ENCODE measurements at regions not wholly inside any gene's neighbourhood (a gene's known extent, or its start where the extent isn't known, plus 50 kb on each side); places are given as distances from the start of the nearest gene placed in this dataset.

DNA sequence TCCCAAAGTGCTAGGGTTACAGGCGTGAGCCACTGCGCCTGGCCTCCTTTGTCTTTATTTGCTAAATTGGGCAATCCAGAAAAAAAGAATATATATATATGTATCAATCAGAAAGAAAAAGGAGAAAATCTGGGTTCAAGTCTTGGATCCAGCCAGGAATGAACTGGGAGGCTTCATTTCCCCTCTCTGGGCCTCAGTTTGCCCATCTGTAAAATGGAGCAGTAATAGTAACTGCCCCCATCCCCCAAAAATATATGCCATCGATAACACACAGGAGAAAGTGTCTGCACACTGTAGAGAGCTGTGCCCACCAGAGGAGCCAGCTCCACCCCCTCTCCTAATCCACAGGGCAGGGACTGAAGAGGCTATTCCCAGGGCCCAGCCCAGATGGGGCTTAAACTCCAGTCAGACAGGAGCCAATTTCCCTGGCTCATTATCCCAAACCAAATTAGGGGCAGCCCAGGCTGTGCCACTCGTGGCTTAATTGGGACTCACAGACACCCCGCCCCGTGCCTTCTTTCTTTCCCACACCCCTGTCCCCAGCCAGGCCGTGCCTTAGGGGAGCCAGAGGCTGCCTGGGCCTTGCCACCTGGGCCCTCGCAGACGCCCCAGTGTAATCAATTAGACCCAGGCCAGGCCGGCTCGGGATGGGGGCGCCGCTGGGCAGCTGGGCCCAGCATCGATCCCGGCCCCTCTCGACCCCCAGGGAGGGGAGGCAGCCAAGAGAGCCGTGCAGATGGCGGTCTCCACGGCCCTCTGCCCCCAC, 171.5 kb downstream of the MN1 start:
- no peaks in the 10 kb centered on the region for H3K79me2 ChIP-seq (ENCODE audit: low read length)
- H4K20me1 ChIP-seq (ENCODE audit: insufficient read depth, low read length): no peaks in the 10 kb centered on the region

DNA sequence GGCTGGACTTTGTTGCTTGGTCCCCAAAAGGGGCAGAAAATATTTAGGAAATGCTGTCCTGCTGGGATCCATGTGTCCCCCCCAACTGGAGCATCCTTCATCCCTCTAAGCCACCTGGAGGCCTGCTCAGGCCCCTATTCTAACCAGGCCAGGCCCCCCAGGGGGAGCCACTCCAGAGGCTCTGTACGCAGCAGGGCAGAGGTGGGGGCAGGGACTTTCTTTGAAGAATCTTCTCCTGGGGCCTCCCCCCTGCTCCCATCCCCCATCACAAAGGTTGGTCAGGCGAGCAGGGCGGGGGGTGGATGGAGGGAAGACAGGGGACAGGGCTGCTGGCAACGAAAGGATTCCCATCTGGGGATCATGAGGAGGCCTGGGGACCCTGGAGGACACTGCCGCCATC, 170.8 kb downstream of the MN1 start:
- Histone ChIP-seq H3K4me3 (ENCODE audit: low read length) (no peak overlapping the region), H3K36me3 (replicated peaks; ENCODE audit: low read depth, low read length) (no peaks in the 10 kb centered on the region), H3K27ac (ENCODE audit: low read length) (no peak overlapping the region), H3K27me3 (ENCODE audit: low read depth, low read length) (peaks cover 6% of the 10 kb centered on the region; the same call in 1 of the 2 replicates), H4K20me1 (ENCODE audit: insufficient read depth, low read length) (no peaks in the 10 kb centered on the region), H3K4me2 (ENCODE audit: low read length) (no peak overlapping the region), H3K9me3 (ENCODE audit: insufficient read depth, low read length) (no peaks in the 10 kb centered on the region), H2AFZ (ENCODE audit: low read depth, low read length) (no peak overlapping the region), H3K4me1 (ENCODE audit: low read length) (no peaks in the 10 kb centered on the region), H3K79me2 (ENCODE audit: low read length) (no peaks in the 10 kb centered on the region), H3K9ac (ENCODE audit: low read length) (no peak overlapping the region)
- TF ChIP-seq EZH2phosphoT487 (IDR thresholded peaks at IDR 0.05; ENCODE audit: low read depth): no peak
- TF ChIP-seq, protein P1, sequence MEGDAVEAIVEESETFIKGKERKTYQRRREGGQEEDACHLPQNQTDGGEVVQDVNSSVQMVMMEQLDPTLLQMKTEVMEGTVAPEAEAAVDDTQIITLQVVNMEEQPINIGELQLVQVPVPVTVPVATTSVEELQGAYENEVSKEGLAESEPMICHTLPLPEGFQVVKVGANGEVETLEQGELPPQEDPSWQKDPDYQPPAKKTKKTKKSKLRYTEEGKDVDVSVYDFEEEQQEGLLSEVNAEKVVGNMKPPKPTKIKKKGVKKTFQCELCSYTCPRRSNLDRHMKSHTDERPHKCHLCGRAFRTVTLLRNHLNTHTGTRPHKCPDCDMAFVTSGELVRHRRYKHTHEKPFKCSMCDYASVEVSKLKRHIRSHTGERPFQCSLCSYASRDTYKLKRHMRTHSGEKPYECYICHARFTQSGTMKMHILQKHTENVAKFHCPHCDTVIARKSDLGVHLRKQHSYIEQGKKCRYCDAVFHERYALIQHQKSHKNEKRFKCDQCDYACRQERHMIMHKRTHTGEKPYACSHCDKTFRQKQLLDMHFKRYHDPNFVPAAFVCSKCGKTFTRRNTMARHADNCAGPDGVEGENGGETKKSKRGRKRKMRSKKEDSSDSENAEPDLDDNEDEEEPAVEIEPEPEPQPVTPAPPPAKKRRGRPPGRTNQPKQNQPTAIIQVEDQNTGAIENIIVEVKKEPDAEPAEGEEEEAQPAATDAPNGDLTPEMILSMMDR (IDR thresholded peaks at IDR 0.05; ENCODE audit: low read depth, low read length): no peak

More for the DNA sequence above, 171.5 kb downstream of the MN1 start:
- Histone ChIP-seq H3K36me3 (replicated peaks; ENCODE audit: low read depth, low read length) (no peaks in the 10 kb centered on the region), H3K4me3 (ENCODE audit: low read length) (no peak overlapping the region), H2AFZ (ENCODE audit: low read depth, low read length) (no peak overlapping the region), H3K27ac (ENCODE audit: low read length) (no peak overlapping the region), H3K9ac (ENCODE audit: low read length) (no peak overlapping the region), H3K9me3 (ENCODE audit: insufficient read depth, low read length) (no peaks in the 10 kb centered on the region), H3K4me1 (ENCODE audit: low read length) (no peaks in the 10 kb centered on the region), H3K27me3 (ENCODE audit: low read depth, low read length) (no peaks in the 10 kb centered on the region; the same call in 1 of the 2 replicates), H3K4me2 (ENCODE audit: low read length) (no peak overlapping the region)
- TF ChIP-seq EZH2phosphoT487 (IDR thresholded peaks at IDR 0.05; ENCODE audit: low read depth): no peak
- TF ChIP-seq, protein P1 (IDR thresholded peaks at IDR 0.05; ENCODE audit: low read depth, low read length): no peak

DNA sequence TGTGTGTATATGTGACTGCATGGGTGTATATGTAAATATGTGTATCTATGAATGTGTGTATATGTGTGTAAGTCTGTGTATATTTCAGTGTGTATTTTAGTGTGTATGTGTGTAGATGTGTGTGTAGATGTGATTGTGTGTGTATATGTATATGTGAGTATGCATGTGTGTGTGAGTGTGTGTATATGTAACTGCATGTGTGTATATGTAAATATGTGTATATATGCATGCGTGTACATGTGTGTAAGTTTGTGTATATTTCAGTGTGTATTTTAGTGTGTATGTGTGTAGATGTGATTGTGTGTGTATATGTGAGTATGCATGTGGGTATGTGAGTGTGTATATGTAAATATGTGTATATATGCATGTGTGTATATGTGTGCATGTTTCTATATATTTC, 169.9 kb downstream of the MN1 start:
- no peaks in the 10 kb centered on the region for H3K9me3 ChIP-seq (ENCODE audit: insufficient read depth, low read length)
- H3K27me3 ChIP-seq (ENCODE audit: low read depth, low read length): peaks cover 15% of the 10 kb centered on the region
- no peak overlapping the region for H3K4me3 ChIP-seq (ENCODE audit: low read length)
- H4K20me1 ChIP-seq (ENCODE audit: insufficient read depth, low read length): no peaks in the 10 kb centered on the region
- no peak overlapping the region for H3K4me2 ChIP-seq (ENCODE audit: low read length)
- H3K79me2 ChIP-seq (ENCODE audit: low read length): no peaks in the 10 kb centered on the region
- no peaks in the 10 kb centered on the region for H3K4me1 ChIP-seq (ENCODE audit: low read length)
- H2AFZ ChIP-seq (ENCODE audit: low read depth, low read length): no peak overlapping the region
- H3K9ac ChIP-seq (ENCODE audit: low read length): no peak overlapping the region
- no peaks in the 10 kb centered on the region for H3K36me3 ChIP-seq (replicated peaks; ENCODE audit: low read depth, low read length)
- TF ChIP-seq EZH2phosphoT487 (IDR thresholded peaks at IDR 0.05; ENCODE audit: low read depth): no peak
- TF ChIP-seq, protein P1 (IDR thresholded peaks at IDR 0.05; ENCODE audit: low read depth, low read length): no peak
- no peak overlapping the region for H3K27ac ChIP-seq (ENCODE audit: low read length)

DNA sequence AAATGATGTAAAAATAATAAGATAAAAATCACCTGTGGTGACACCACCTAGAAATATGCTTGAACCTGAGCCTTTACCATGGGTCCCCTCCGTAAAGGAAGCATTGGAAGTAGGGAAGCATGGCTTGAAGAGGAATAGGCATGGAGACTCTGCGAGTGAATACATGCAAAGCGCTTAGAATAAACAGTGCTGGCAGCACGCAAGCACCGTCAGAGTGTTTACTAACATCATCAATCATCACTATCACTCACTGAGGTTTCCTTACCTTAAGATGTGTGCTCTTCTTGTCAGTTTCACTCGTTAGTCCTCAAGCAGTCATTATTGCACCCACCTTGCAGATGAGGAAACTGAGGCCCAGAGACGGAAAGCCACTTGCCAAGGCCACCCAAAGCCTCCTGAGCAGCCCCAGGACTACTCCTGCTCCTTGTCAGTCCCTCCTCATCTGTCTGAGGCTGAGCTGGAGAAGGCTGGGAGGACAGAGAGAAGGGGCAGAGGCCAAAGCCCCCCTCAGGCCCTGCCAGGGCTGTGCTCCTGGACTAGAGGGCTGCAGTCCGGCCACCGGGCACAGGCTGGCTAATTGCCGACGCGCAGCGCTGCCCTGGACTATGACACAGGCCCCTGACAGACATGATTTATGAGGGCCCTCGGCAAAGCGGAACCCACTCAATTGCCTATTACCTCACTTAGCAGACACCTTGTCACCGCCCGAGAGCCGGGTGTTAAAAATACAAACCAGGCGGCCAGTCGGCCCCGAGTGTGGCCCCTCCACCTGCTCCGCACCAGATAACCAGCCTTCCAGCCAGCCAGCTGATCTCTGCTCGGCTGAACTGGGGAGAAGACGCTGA, 168.9 kb downstream of the MN1 start:
- Histone ChIP-seq H3K27me3 (ENCODE audit: low read depth, low read length) (peaks cover 21% of the 10 kb centered on the region), H3K9ac (ENCODE audit: low read length) (no peak overlapping the region), H3K27ac (ENCODE audit: low read length) (no peak overlapping the region), H2AFZ (ENCODE audit: low read depth, low read length) (no peak overlapping the region), H3K79me2 (ENCODE audit: low read length) (no peaks in the 10 kb centered on the region), H4K20me1 (ENCODE audit: insufficient read depth, low read length) (no peaks in the 10 kb centered on the region), H3K4me2 (ENCODE audit: low read length) (no peak overlapping the region), H3K4me3 (ENCODE audit: low read length) (no peak overlapping the region), H3K4me1 (ENCODE audit: low read length) (no peaks in the 10 kb centered on the region), H3K36me3 (replicated peaks; ENCODE audit: low read depth, low read length) (no peaks in the 10 kb centered on the region), H3K9me3 (ENCODE audit: insufficient read depth, low read length) (no peaks in the 10 kb centered on the region)
- no peak for TF ChIP-seq EZH2phosphoT487 (IDR thresholded peaks at IDR 0.05; ENCODE audit: low read depth)
- TF ChIP-seq, protein P1 (IDR thresholded peaks at IDR 0.05; ENCODE audit: low read depth, low read length): no peak
